Peyer's patch (tissue), 4 donors: ENCODE measurements at regions not wholly inside any gene's neighbourhood (a gene's known extent, or its start where the extent isn't known, plus 50 kb on each side); places are given as distances from the start of the nearest gene placed in this dataset.

Experiments
- CTCF ChIP-seq, 6 experiments: fragments of 450-650 bp in 4 of 6; fragments of 200-600 bp in 2 of 6; sonication (generic) in 1 of 6; IDR thresholded peaks; one replicate each; pipeline ENCODE4 v1.5.1; 2017 to 2019; ENCODE audit warnings: antibody characterized with exemption in 6 of 6, mild to moderate bottlenecking in 3 of 6, moderate library complexity in 1 of 6
- POLR2A ChIP-seq, 2 donors: fragments of 450-650 bp; IDR thresholded peaks; one replicate each; pipeline ENCODE4 v1.5.1; 2017; ENCODE audit warnings: antibody characterized with exemption in 2 of 2, mild to moderate bottlenecking in 2 of 2, moderate library complexity in 2 of 2

DNA sequence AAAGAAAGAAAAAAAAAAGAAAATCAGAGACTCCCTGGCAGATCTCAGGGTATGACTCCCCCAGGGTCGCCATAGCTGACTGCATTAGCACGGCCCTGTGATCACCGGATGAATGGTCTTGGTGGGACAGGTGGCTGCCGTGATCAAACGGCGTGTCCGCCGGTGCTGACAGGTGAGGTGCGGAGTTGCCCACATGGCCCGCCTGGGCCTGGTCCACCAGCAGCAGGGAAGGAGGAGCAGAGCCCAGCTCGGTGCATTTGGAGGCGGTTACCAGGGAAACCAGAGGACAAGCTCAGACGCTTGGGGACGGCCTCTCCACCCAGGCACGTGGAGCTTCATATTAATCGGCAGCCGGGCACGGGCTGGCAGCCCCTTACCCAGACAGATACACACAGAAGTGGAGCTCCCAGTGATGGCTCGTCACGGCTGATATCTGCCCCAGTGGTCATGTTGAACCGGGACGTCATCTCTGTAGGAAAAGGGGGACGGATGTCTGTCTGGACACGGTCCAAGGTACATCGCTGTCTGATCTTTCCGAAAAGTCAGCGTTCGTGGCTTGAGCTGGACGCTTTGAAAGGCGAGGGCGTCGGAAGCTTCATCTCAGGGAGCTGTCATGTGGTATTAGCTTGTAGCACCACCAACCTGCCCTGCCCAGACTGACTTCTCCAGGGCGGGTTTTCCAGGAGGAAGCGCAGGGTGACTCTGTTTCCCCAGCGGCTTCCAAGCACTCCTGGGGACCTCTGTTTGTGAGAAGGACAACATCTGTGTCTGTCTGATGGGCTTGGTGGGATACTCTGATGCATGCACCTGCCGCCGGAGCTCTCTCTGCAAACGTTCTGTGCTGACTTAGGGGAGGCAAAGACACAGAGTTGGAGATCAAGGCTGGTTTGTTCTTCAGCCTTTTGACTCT is 180.7 kb downstream of the CRLF2 start:
- no peak for TF ChIP-seq CTCF (IDR thresholded peaks at IDR 0.05)
- no peak for TF ChIP-seq POLR2A (IDR thresholded peaks at IDR 0.05)
